HepG2 (cell line): ENCODE measurements at regions not wholly inside any gene's neighbourhood (a gene's known extent, or its start where the extent isn't known, plus 50 kb on each side); places are given as distances from the start of the nearest gene placed in this dataset.

Experiments
- ATAC-seq: fragments of 200-7000 bp; cut with Tn5 transposase; 3 replicates; pipeline ENCODE4 v1.9.1; 2020; ENCODE audit warnings: mild to moderate bottlenecking, moderate library complexity
- BruUV-seq: library from RNA; stranded (reverse); fragments of 400-500 nt; replicated peaks from 2 replicates; lab custom pipeline; 2021; lab: Mats Ljungman, UMichigan
- CTCF ChIA-PET: fragments of 300-600 bp; formaldehyde crosslinking; extraction: SDS; loops from one replicate; lab custom pipeline; 2021; ENCODE audit warnings: low total read pairs, inconsistent platforms, low intra/inter-chr PET ratio; lab: Yijun Ruan, JAX
- POLR2A ChIA-PET: fragments of 350-600 bp; sonication (Branson Sonifier 250); formaldehyde crosslinking; loops from one replicate; lab custom pipeline; 2020; ENCODE audit warnings: antibody characterized with exemption, inconsistent platforms; lab: Yijun Ruan, JAX
- DNase-seq: peaks from one replicate; pipeline ENCODE4 v3.0.0-alpha.2; 2015; ENCODE audit warnings: low spot score
- FAIRE-seq: peaks from 3 replicates; lab custom pipeline; 2011; peaks lifted over from hg19 to GRCh38; lab: Jason Lieb, UNC
- H2AFZ ChIP-seq: one replicate; pipeline ENCODE4 v1.6.1; 2011; ENCODE audit warnings: low read length, inconsistent platforms
- H3K27ac ChIP-seq: fragments of 300-600 bp; 3 replicates; pipeline ENCODE4 v1.8.0; 2011; ENCODE audit warnings: mixed run types, mild to moderate bottlenecking, mixed read lengths, low read length, inconsistent platforms; ENCODE audit not compliant: insufficient read depth; ENCODE audit errors: extremely low read length
- H3K27me3 ChIP-seq, 2 experiments: fragments of 200-600 bp in 1 of 2; 2 replicates in 1 of 2; 3 replicates in 1 of 2; pipeline versions ENCODE4 v1.6.0 to v1.8.0; 2011; ENCODE audit warnings: low read length in 2 of 2, mild to moderate bottlenecking in 2 of 2, moderate library complexity in 2 of 2, inconsistent platforms in 1 of 2; ENCODE audit not compliant: insufficient read depth in 2 of 2, control insufficient read depth in 1 of 2
- H3K36me3 ChIP-seq, 2 experiments: fragments of 200-600 bp in 1 of 2; replicated peaks in 1 of 2; 2 replicates in 1 of 2; 3 replicates in 1 of 2; pipeline versions ENCODE4 v1.5.1 to v1.8.0; 2011; ENCODE audit warnings: low read length in 2 of 2, inconsistent platforms in 1 of 2; ENCODE audit not compliant: insufficient read depth in 2 of 2, control insufficient read depth in 1 of 2
- H3K4me1 ChIP-seq: 2 replicates; pipeline ENCODE4 v1.5.1; 2012; ENCODE audit warnings: low read length, inconsistent platforms; ENCODE audit not compliant: insufficient read depth
- H3K4me2 ChIP-seq: 2 replicates; pipeline ENCODE4 v1.6.0; 2011; ENCODE audit warnings: low read depth, low read length, inconsistent platforms
- H3K4me3 ChIP-seq, 3 experiments: fragments of 200-600 bp in 1 of 3; sonication (generic), shearing (Covaris generic) in 1 of 3; replicated peaks in 1 of 3; 2 replicates each; pipeline ENCODE4 v1.5.1; 2011 to 2016; ENCODE audit warnings: low read length in 3 of 3, inconsistent platforms in 2 of 3, low read depth in 2 of 3, mild to moderate bottlenecking in 2 of 3, control low read depth in 1 of 3, mixed read lengths in 1 of 3; ENCODE audit not compliant: insufficient read depth in 1 of 3
- H3K79me2 ChIP-seq: one replicate; pipeline ENCODE4 v1.6.1; 2011; ENCODE audit warnings: low read length, inconsistent platforms; ENCODE audit not compliant: insufficient read depth
- H3K9ac ChIP-seq: 2 replicates; pipeline ENCODE4 v1.6.0; 2011; ENCODE audit warnings: mild to moderate bottlenecking, low read depth, low read length, inconsistent platforms; ENCODE audit not compliant: insufficient read depth
- H3K9me3 ChIP-seq: 2 replicates; pipeline ENCODE4 v1.5.1; 2012; ENCODE audit warnings: mild to moderate bottlenecking, low read length
- H4K20me1 ChIP-seq: 2 replicates; pipeline ENCODE4 v1.6.0; 2011; ENCODE audit warnings: inconsistent platforms, mild to moderate bottlenecking, low read length, moderate library complexity; ENCODE audit not compliant: insufficient read depth
- BCL6 ChIP-seq: IDR thresholded peaks from 2 replicates; pipeline ENCODE4 v1.6.1; 2016; ENCODE audit warnings: missing genetic modification reagents, missing compliant biosample characterization
- BCLAF1 ChIP-seq: fragments of 450-650 bp; IDR thresholded peaks from 2 replicates; pipeline ENCODE4 v1.6.1; 2017; ENCODE audit warnings: mild to moderate bottlenecking
- ELF1 ChIP-seq: sonication (generic); formaldehyde crosslinking; IDR thresholded peaks from 2 replicates; pipeline ENCODE4 v1.4.0; 2020; ENCODE audit warnings: missing genetic modification reagents
- ERF ChIP-seq: IDR thresholded peaks from 2 replicates; pipeline ENCODE4 v1.6.1; 2018; ENCODE audit warnings: missing biosample characterization, missing genetic modification reagents
- FOXO1 ChIP-seq: sonication (generic); formaldehyde crosslinking; IDR thresholded peaks from 2 replicates; pipeline ENCODE4 v1.4.0; 2020; ENCODE audit warnings: missing genetic modification reagents
- HOXA3 ChIP-seq: sonication (generic); formaldehyde crosslinking; IDR thresholded peaks from 2 replicates; pipeline ENCODE4 v1.5.0; 2020; ENCODE audit warnings: missing genetic modification reagents
- MEIS2 ChIP-seq: sonication (generic); formaldehyde crosslinking; IDR thresholded peaks from 2 replicates; pipeline ENCODE4 v1.9.0; 2021; ENCODE audit warnings: mild to moderate bottlenecking, missing genetic modification reagents
- MXD4 ChIP-seq: IDR thresholded peaks from 2 replicates; pipeline ENCODE4 v1.6.1; 2016; ENCODE audit warnings: mild to moderate bottlenecking, missing biosample characterization, missing genetic modification reagents
- PAXIP1 ChIP-seq: sonication (generic); formaldehyde crosslinking; conservative IDR thresholded peaks from 2 replicates; pipeline ENCODE4 v1.4.0; 2020; ENCODE audit warnings: mild to moderate bottlenecking, missing genetic modification reagents, moderate library complexity
- PPARG ChIP-seq: conservative IDR thresholded peaks from 2 replicates; pipeline ENCODE4 v1.6.1; 2016; ENCODE audit warnings: missing biosample characterization, missing genetic modification reagents
- ZMYM3 ChIP-seq: sonication (generic); formaldehyde crosslinking; IDR thresholded peaks from 2 replicates; pipeline ENCODE4 v1.5.1; 2020; ENCODE audit warnings: mild to moderate bottlenecking, missing genetic modification reagents
- ZNF230 ChIP-seq: sonication (generic); formaldehyde crosslinking; IDR thresholded peaks from 2 replicates; pipeline ENCODE4 v1.4.0; 2020; ENCODE audit warnings: mild to moderate bottlenecking, missing genetic modification reagents
- ZNF280D ChIP-seq: sonication (generic); formaldehyde crosslinking; IDR thresholded peaks from 2 replicates; pipeline ENCODE4 v1.5.1; 2020; ENCODE audit warnings: mild to moderate bottlenecking, missing genetic modification reagents
- ZNF296 ChIP-seq: sonication (generic); formaldehyde crosslinking; conservative IDR thresholded peaks from 2 replicates; pipeline ENCODE4 v1.5.0; 2020; ENCODE audit warnings: mild to moderate bottlenecking, missing genetic modification reagents
- ZNF441 ChIP-seq: sonication (generic); formaldehyde crosslinking; IDR thresholded peaks from 2 replicates; pipeline ENCODE4 v1.7.0; 2021; ENCODE audit warnings: missing genetic modification reagents, borderline replicate concordance
- WGBS: methylation state at CpG from one replicate; pipeline ENCODE4 v1.1.6; 2017; ENCODE audit warnings: low lambda C conversion rate; 5-methylcytosine and 5-hydroxymethylcytosine counted together
- in situ Hi-C: cut with HindIII; loops from 2 replicates; pipeline ENCODE4 v1.10.0; 2017; ENCODE audit warnings: low pct_unique_long_range_greater_than_20kb; ENCODE audit not compliant: extremely low pct_ligation_motif_present
- intact Hi-C: fragments of 100-400 bp; cut with micrococcal nuclease; formaldehyde crosslinking; loops from one replicate; pipeline ENCODE4 v1.10.0; 2022; ENCODE audit not compliant: unreplicated experiment

- 1% methylated on average over 6 of the region's 6 CpGs for WGBS
- intact Hi-C loops, result loop anchor here (5.0 kb wide), 1 partner anchor 190 kb away; no protein-coding TSS in a partner anchor
- Histone ChIP-seq H2AFZ (peak overlapping the region; percentile 49), H3K4me3 (no peak overlapping the region; a peak in 1 of 6 replicates), H3K4me1 (peaks cover 81% of the 10 kb centered on the region), H3K79me2 (peaks cover 2% of the 10 kb centered on the region), H3K9ac (no peak overlapping the region), H3K36me3 (no peaks in the 10 kb centered on the region), H3K9me3 (no peaks in the 10 kb centered on the region), H3K4me2 (peak overlapping the region; percentile 71), H4K20me1 (no peaks in the 10 kb centered on the region), H3K27me3 (no peaks in the 10 kb centered on the region), H3K27ac (peak overlapping the region; percentile 69)
- DNase-seq (peak; percentile 84), FAIRE-seq (peak; percentile 30), ATAC-seq (peak; percentile 37)
- ChIA-PET POLR2A (no interaction called here), CTCF (no interaction called here)
- in situ Hi-C loops, result loop anchor here (10.0 kb wide), 1 partner anchor 302 kb away; no protein-coding TSS in a partner anchor
- BruUV-seq, result no TSS peak
- TF ChIP-seq ZNF280D (CRISPR knock-in tag) (no peak), PPARG (CRISPR knock-in tag) (peak; percentile 60; the same call in 1 of the 2 replicates), FOXO1 (CRISPR knock-in tag) (peak; percentile 73; the same call in 1 of the 2 replicates), MEIS2 (CRISPR knock-in tag) (peak; percentile 55), BCLAF1 (no peak), BCL6 (CRISPR knock-in tag) (peak; percentile 91), HOXA3 (peak; percentile 30; the same call in 1 of the 2 replicates), ZMYM3 (peak; percentile 12; the same call in 1 of the 2 replicates), ERF (CRISPR knock-in tag) (peak; percentile 45; the same call in 1 of the 2 replicates), ZNF296 (CRISPR knock-in tag) (no peak), ZNF441 (CRISPR knock-in tag) (no peak), MXD4 (CRISPR knock-in tag) (peak; percentile 64; the same call in 1 of the 2 replicates), PAXIP1 (peak; percentile 74), ELF1 (CRISPR knock-in tag) (peak; percentile 53; the same call in 1 of the 2 replicates), ZNF230 (CRISPR knock-in tag) (no peak)
These were observed 60.5 kb upstream of the NUDT4 start for GRCh38 chr12:93317227-93317626.
